HCT116 (cell line): ENCODE measurements at regions not wholly inside any gene's neighbourhood (a gene's known extent, or its start where the extent isn't known, plus 50 kb on each side); places are given as distances from the start of the nearest gene placed in this dataset.

Experiments
- ATAC-seq: fragments of 200-7000 bp; cut with Tn5 transposase; 2 replicates; pipeline ENCODE4 v1.9.1; 2020; ENCODE audit warnings: mild to moderate bottlenecking, moderate library complexity
- BruUV-seq: library from RNA; stranded (reverse); fragments of 400-500 nt; replicated peaks from 2 replicates; lab custom pipeline; 2021; lab: Mats Ljungman, UMichigan
- CTCF ChIA-PET: fragments of 300-600 bp; sonication (Branson Sonifier 250); formaldehyde crosslinking; loops from one replicate; lab custom pipeline; 2021; ENCODE audit warnings: antibody characterized with exemption; lab: Charles Lee
- POLR2A ChIA-PET: fragments of 300-600, 350-600 bp; sonication (Branson Sonifier 250); formaldehyde crosslinking; loops from one replicate; lab custom pipeline; 2021; ENCODE audit warnings: antibody characterized with exemption; lab: Charles Lee
- RAD21 ChIA-PET, 2 experiments: fragments of 300-600 bp; sonication (Branson Sonifier 250); formaldehyde crosslinking; loops; one replicate each; lab custom pipeline; 2023; ENCODE audit warnings: low total read pairs in 2 of 2; ENCODE audit not compliant: uncharacterized antibody in 2 of 2, unreplicated experiment in 2 of 2, low non-redundant PET in 1 of 2; lab: Charles Lee
- DNase-seq: peaks from one replicate; pipeline ENCODE4 v3.0.0-alpha.2; 2010; ENCODE audit warnings: low read depth, low spot score
- H2AFZ ChIP-seq: fragments of 200-600 bp; shearing (Covaris generic), sonication (generic); 2 replicates; pipeline ENCODE4 v1.6.1; 2017; ENCODE audit warnings: low read depth, mixed run types, mixed read lengths, antibody characterized with exemption, low read length; ENCODE audit not compliant: poor library complexity, severe bottlenecking
- H3K27ac ChIP-seq: 2 replicates; pipeline ENCODE4 v1.5.1; 2012; ENCODE audit warnings: low read depth, low read length
- H3K27me3 ChIP-seq: fragments of 200-600 bp; sonication (generic); 2 replicates; pipeline ENCODE4 v1.6.1; 2016; ENCODE audit warnings: mixed run types, low read length, mixed read lengths; ENCODE audit not compliant: insufficient read depth
- H3K36me3 ChIP-seq, 2 experiments: fragments of 200-500 bp in 1 of 2; fragments of 200-600 bp in 1 of 2; sonication (Bioruptor generic) in 1 of 2; sonication (generic) in 1 of 2; 2 replicates each; pipeline versions ENCODE4 v1.5.1 to v1.6.1; 2014 to 2016; ENCODE audit warnings: low read length in 2 of 2, inconsistent platforms in 1 of 2, mixed read lengths in 1 of 2, mixed run types in 1 of 2; ENCODE audit not compliant: insufficient read depth in 2 of 2, control insufficient read depth in 1 of 2
- H3K4me1 ChIP-seq, 2 experiments: fragments of 200-600 bp in 1 of 2; sonication (generic) in 1 of 2; 2 replicates each; pipeline versions ENCODE4 v1.5.1 to v1.6.1; 2012 to 2017; ENCODE audit warnings: low read length in 2 of 2, inconsistent platforms in 1 of 2, mild to moderate bottlenecking in 1 of 2, mixed read lengths in 1 of 2, mixed run types in 1 of 2, moderate library complexity in 1 of 2; ENCODE audit not compliant: insufficient read depth in 2 of 2, control insufficient read depth in 1 of 2
- H3K4me2 ChIP-seq: fragments of 200-600 bp; sonication (generic); 2 replicates; pipeline ENCODE4 v1.6.1; 2017; ENCODE audit warnings: mixed run types, low read length, mixed read lengths
- H3K4me3 ChIP-seq, 2 experiments: fragments of 200-600 bp in 1 of 2; sonication (generic) in 1 of 2; replicated peaks in 1 of 2; 2 replicates each; pipeline ENCODE4 v1.5.1; 2011 to 2016; ENCODE audit warnings: low read length in 2 of 2, control low read depth in 1 of 2, low read depth in 1 of 2, mild to moderate bottlenecking in 1 of 2, mixed read lengths in 1 of 2, mixed run types in 1 of 2
- H3K79me2 ChIP-seq: fragments of 200-600 bp; sonication (generic); 2 replicates; pipeline ENCODE4 v1.6.1; 2017; ENCODE audit warnings: mild to moderate bottlenecking, mixed run types, low read length, moderate library complexity, mixed read lengths; ENCODE audit not compliant: insufficient read depth
- H3K9ac ChIP-seq: fragments of 200-600 bp; sonication (generic); 2 replicates; pipeline ENCODE4 v1.6.1; 2016; ENCODE audit warnings: low read length, mixed read lengths
- H3K9me2 ChIP-seq: fragments of 200-600 bp; sonication (generic), shearing (Covaris generic); 2 replicates; pipeline ENCODE4 v1.6.1; 2017; ENCODE audit warnings: mixed run types, mild to moderate bottlenecking, moderate library complexity; ENCODE audit not compliant: insufficient read depth
- H3K9me3 ChIP-seq, 2 experiments: fragments of 200-500 bp in 1 of 2; fragments of 200-600 bp in 1 of 2; sonication (Bioruptor generic) in 1 of 2; sonication (generic) in 1 of 2; 2 replicates each; pipeline ENCODE4 v1.6.1; 2014 to 2017; ENCODE audit warnings: low read length in 2 of 2, mixed read lengths in 2 of 2, inconsistent platforms in 1 of 2, low read depth in 1 of 2, mild to moderate bottlenecking in 1 of 2, mixed run types in 1 of 2, moderate library complexity in 1 of 2; ENCODE audit not compliant: control insufficient read depth in 1 of 2, insufficient read depth in 1 of 2
- H4K20me1 ChIP-seq: fragments of 200-600 bp; sonication (generic), shearing (Covaris generic); 2 replicates; pipeline ENCODE4 v1.6.1; 2017; ENCODE audit warnings: mixed run types, mild to moderate bottlenecking, moderate library complexity; ENCODE audit not compliant: insufficient read depth
- ATF3 ChIP-seq: IDR thresholded peaks from 2 replicates; pipeline ENCODE4 v1.6.1; 2012
- CBX3 ChIP-seq: IDR thresholded peaks from 2 replicates; pipeline ENCODE4 v1.6.1; 2012; ENCODE audit warnings: low read depth
- CEBPB ChIP-seq: IDR thresholded peaks from 2 replicates; pipeline ENCODE4 v1.6.1; 2012; ENCODE audit warnings: low read depth
- CTCF ChIP-seq, 3 experiments: fragments of 200-600 bp in 1 of 3; sonication (generic) in 1 of 3; IDR thresholded peaks in 2 of 3; conservative IDR thresholded peaks in 1 of 3; 2 replicates each; pipeline ENCODE4 v1.5.1; 2012 to 2017; ENCODE audit warnings: low read depth in 2 of 3, low read length in 2 of 3, antibody characterized with exemption in 1 of 3, borderline replicate concordance in 1 of 3, control low read depth in 1 of 3, mild to moderate bottlenecking in 1 of 3, mixed read lengths in 1 of 3, mixed run types in 1 of 3, moderate library complexity in 1 of 3; ENCODE audit not compliant: insufficient read depth in 1 of 3
- EGR1 ChIP-seq: IDR thresholded peaks from 2 replicates; pipeline ENCODE4 v1.6.1; 2012; ENCODE audit warnings: low read depth
- ELF1 ChIP-seq: IDR thresholded peaks from 2 replicates; pipeline ENCODE4 v1.6.1; 2012; ENCODE audit warnings: low read depth, borderline replicate concordance
- EZH2 ChIP-seq: fragments of 200-600 bp; sonication (generic); IDR thresholded peaks from 2 replicates; pipeline ENCODE4 v1.6.1; 2017; ENCODE audit warnings: antibody characterized with exemption, mixed run types
- MAX ChIP-seq: IDR thresholded peaks from 2 replicates; pipeline ENCODE4 v1.6.1; 2012
- POLR2A ChIP-seq: IDR thresholded peaks from 2 replicates; pipeline ENCODE4 v1.7.0; 2011; ENCODE audit warnings: borderline replicate concordance; ENCODE audit not compliant: insufficient read depth, insufficient read length; ENCODE audit errors: extremely low read depth
- POLR2AphosphoS5 ChIP-seq: IDR thresholded peaks from 2 replicates; pipeline ENCODE4 v1.6.1; 2011; ENCODE audit warnings: mild to moderate bottlenecking, low read depth, low read length, moderate library complexity
- RAD21 ChIP-seq: IDR thresholded peaks from 2 replicates; pipeline ENCODE4 v1.6.1; 2012; ENCODE audit warnings: low read depth, mild to moderate bottlenecking
- REST ChIP-seq: IDR thresholded peaks from 2 replicates; pipeline ENCODE4 v1.6.1; 2012; ENCODE audit warnings: low read depth
- SP1 ChIP-seq: IDR thresholded peaks from 2 replicates; pipeline ENCODE4 v1.6.1; 2012; ENCODE audit warnings: low read depth
- SRF ChIP-seq: IDR thresholded peaks from 2 replicates; pipeline ENCODE4 v1.6.1; 2012; ENCODE audit warnings: low read depth
- YY1 ChIP-seq: IDR thresholded peaks from 2 replicates; pipeline ENCODE4 v1.6.1; 2011; ENCODE audit warnings: low read length, low read depth, moderate library complexity, mild to moderate bottlenecking; ENCODE audit not compliant: insufficient replicate concordance; ENCODE audit errors: extremely low read depth
- ZNF274 ChIP-seq: fragments of 200-500 bp; sonication (Bioruptor generic); IDR thresholded peaks from 2 replicates; pipeline ENCODE4 v1.6.1; 2014; ENCODE audit warnings: mild to moderate bottlenecking, low read depth, low read length, inconsistent platforms
- intact Hi-C: fragments of 100-400 bp; cut with micrococcal nuclease; formaldehyde crosslinking; loops from 2 replicates; pipeline ENCODE4 v1.10.0; 2022

- TF ChIP-seq REST (no peak), ZNF274 (no peak), CBX3 (no peak), SP1 (no peak), EGR1 (no peak)
These were observed 280.6 kb upstream of the DEFB112 start (continued) for GRCh38 chr6:50330347-50330746.

GRCh38 chr6:50330963-50331362 is 281.2 kb upstream of the DEFB112 start:
- H3K79me2 ChIP-seq = no peaks in the 10 kb centered on the region
- H3K4me1 ChIP-seq = no peaks in the 10 kb centered on the region
- H3K9ac ChIP-seq = no peak overlapping the region
- no peak overlapping the region for H3K4me2 ChIP-seq
- H2AFZ ChIP-seq = no peak overlapping the region
- POLR2A ChIA-PET = no interaction called here
- no peak overlapping the region for H3K4me3 ChIP-seq
- ATAC-seq (no peak), DNase-seq (no peak)
- RAD21 ChIA-PET = no interaction called here
- no peaks in the 10 kb centered on the region for H3K27me3 ChIP-seq
- no peaks in the 10 kb centered on the region for H3K9me2 ChIP-seq
- H3K36me3 ChIP-seq = no peaks in the 10 kb centered on the region
- intact Hi-C loops = no loop called here
- BruUV-seq = no TSS peak
- no peak overlapping the region for H3K27ac ChIP-seq
- CTCF ChIA-PET = no interaction called here
- H4K20me1 ChIP-seq = no peaks in the 10 kb centered on the region
- peaks cover 0 to 18% of the 10 kb centered on the region in 2 experiments; a peak in 2 of 4 replicates for H3K9me3 ChIP-seq
- no peak for TF ChIP-seq RAD21
- no peak for TF ChIP-seq MAX
- TF ChIP-seq POLR2AphosphoS5 = no peak
- no peak for TF ChIP-seq ATF3
- TF ChIP-seq POLR2A = no peak
- no peak for TF ChIP-seq CTCF (IDR thresholded peaks at IDR 0.05 in 2 of 3, conservative IDR thresholded peaks at IDR 0.05 in 1 of 3; ENCODE audit: borderline replicate concordance in 1 of 3, insufficient read depth in 1 of 3, low read depth in 2 of 3, low read length in 2 of 3)
- TF ChIP-seq ELF1 = no peak
- no peak for TF ChIP-seq YY1
- no peak for TF ChIP-seq CBX3
- no peak for TF ChIP-seq ZNF274
- no peak for TF ChIP-seq SRF
- TF ChIP-seq SP1 = no peak
- TF ChIP-seq EGR1 = no peak
- no peak for TF ChIP-seq CEBPB
- no peak for TF ChIP-seq EZH2
